Lower leg skin (tissue), 3 donors: ENCODE measurements at regions not wholly inside any gene's neighbourhood (a gene's known extent, or its start where the extent isn't known, plus 50 kb on each side); places are given as distances from the start of the nearest gene placed in this dataset.

ENCODE experiments used
- CTCF ChIP-seq, 3 donors: fragments of 450-650 bp; IDR thresholded peaks; one replicate each; pipeline ENCODE4 v1.5.1; 2016; ENCODE audit warnings: antibody characterized with exemption in 3 of 3, mild to moderate bottlenecking in 3 of 3, moderate library complexity in 2 of 3
- POLR2A ChIP-seq, 2 donors: fragments of 450-650 bp; IDR thresholded peaks; one replicate each; pipeline ENCODE4 v1.6.1; 2016 to 2017; ENCODE audit warnings: antibody characterized with exemption in 2 of 2, mild to moderate bottlenecking in 1 of 2, moderate library complexity in 1 of 2

- TF ChIP-seq CTCF (IDR thresholded peaks at IDR 0.05) (no peak), POLR2A (IDR thresholded peaks at IDR 0.05) (no peak)
These were observed 174.3 kb upstream of the KRR1 start for GRCh38 chr12:75685617-75686225.
